H9 (cell line): ENCODE measurements at regions not wholly inside any gene's neighbourhood (a gene's known extent, or its start where the extent isn't known, plus 50 kb on each side); places are given as distances from the start of the nearest gene placed in this dataset.
A peak's percentile ranks its signal among the peaks of the same experiment; 100 is the strongest.

Experiments
- DNase-seq: peaks from one replicate; pipeline ENCODE4 v3.0.0-alpha.2; 2017
- H2AFZ ChIP-seq: one replicate; pipeline ENCODE4 v1.6.1; 2013; ENCODE audit warnings: mild to moderate bottlenecking, low read length, control low read depth, moderate library complexity
- H2AK5ac ChIP-seq: 2 replicates; pipeline ENCODE4 v1.6.1; 2013; ENCODE audit warnings: low read length, control low read depth, mixed read lengths; ENCODE audit not compliant: insufficient read length
- H2BK120ac ChIP-seq: one replicate; pipeline ENCODE4 v1.6.1; 2013; ENCODE audit warnings: low read depth, mild to moderate bottlenecking, low read length, control low read depth, inconsistent platforms; ENCODE audit not compliant: poor library complexity, severe bottlenecking
- H2BK12ac ChIP-seq: 2 replicates; pipeline ENCODE4 v1.6.1; 2013; ENCODE audit warnings: low read length, control low read depth, mixed read lengths, low read depth; ENCODE audit not compliant: insufficient read length
- H2BK15ac ChIP-seq: 2 replicates; pipeline ENCODE4 v1.6.1; 2013; ENCODE audit warnings: low read depth, low read length, control low read depth
- H2BK20ac ChIP-seq: one replicate; pipeline ENCODE4 v1.6.1; 2013; ENCODE audit warnings: low read depth, mild to moderate bottlenecking, low read length, control low read depth, inconsistent platforms; ENCODE audit not compliant: poor library complexity, severe bottlenecking
- H2BK5ac ChIP-seq: 2 replicates; pipeline ENCODE4 v1.6.1; 2013; ENCODE audit warnings: low read length, control low read depth, mixed read lengths; ENCODE audit not compliant: insufficient read length
- H3K14ac ChIP-seq: 2 replicates; pipeline ENCODE4 v1.6.1; 2013; ENCODE audit warnings: low read length, control low read depth; ENCODE audit not compliant: insufficient read depth
- H3K18ac ChIP-seq: 2 replicates; pipeline ENCODE4 v1.6.1; 2013; ENCODE audit warnings: low read depth, mild to moderate bottlenecking, mixed read lengths, low read length, control low read depth; ENCODE audit not compliant: insufficient read length
- H3K23ac ChIP-seq: 2 replicates; pipeline ENCODE4 v1.6.1; 2013; ENCODE audit warnings: low read length, control low read depth, mixed read lengths, low read depth; ENCODE audit not compliant: insufficient read length
- H3K23me2 ChIP-seq: 2 replicates; pipeline ENCODE4 v1.6.1; 2013; ENCODE audit warnings: low read depth, mild to moderate bottlenecking, mixed read lengths, low read length, control low read depth; ENCODE audit not compliant: insufficient read length, poor library complexity, severe bottlenecking
- H3K27ac ChIP-seq: 2 replicates; pipeline ENCODE4 v1.5.1; 2013; ENCODE audit warnings: low read length, control low read depth, mixed read lengths, low read depth; ENCODE audit not compliant: insufficient read length
- H3K27me3 ChIP-seq: 2 replicates; pipeline ENCODE4 v1.6.1; 2013; ENCODE audit warnings: low read length, control low read depth, inconsistent platforms; ENCODE audit not compliant: insufficient read depth
- H3K4ac ChIP-seq: 2 replicates; pipeline ENCODE4 v1.6.1; 2013; ENCODE audit warnings: low read depth, mild to moderate bottlenecking, control low read depth, inconsistent platforms, low read length, moderate library complexity
- H3K4me1 ChIP-seq: 2 replicates; pipeline ENCODE4 v1.6.1; 2013; ENCODE audit warnings: low read length, control low read depth, inconsistent platforms; ENCODE audit not compliant: insufficient read depth
- H3K4me2 ChIP-seq: 2 replicates; pipeline ENCODE4 v1.6.1; 2013; ENCODE audit warnings: low read length, control low read depth, mixed read lengths; ENCODE audit not compliant: insufficient read length, insufficient read depth
- H3K56ac ChIP-seq: 2 replicates; pipeline ENCODE4 v1.6.1; 2013; ENCODE audit warnings: low read depth, mild to moderate bottlenecking, mixed read lengths, low read length, control low read depth; ENCODE audit not compliant: insufficient read length
- H3K79me1 ChIP-seq: 2 replicates; pipeline ENCODE4 v1.6.1; 2013; ENCODE audit warnings: low read depth, mild to moderate bottlenecking, moderate library complexity, low read length, control low read depth, inconsistent platforms; ENCODE audit not compliant: insufficient read depth, poor library complexity, severe bottlenecking
- H3K79me2 ChIP-seq: 2 replicates; pipeline ENCODE4 v1.6.1; 2013; ENCODE audit warnings: low read length, control low read depth, inconsistent platforms; ENCODE audit not compliant: insufficient read depth
- H3K9ac ChIP-seq: 2 replicates; pipeline ENCODE4 v1.6.1; 2013; ENCODE audit warnings: low read length, control low read depth, mixed read lengths; ENCODE audit not compliant: insufficient read length; ENCODE audit errors: extremely low read depth
- H3K9me3 ChIP-seq: one replicate; pipeline ENCODE4 v1.6.1; 2013; ENCODE audit warnings: low read depth, low read length, inconsistent platforms; ENCODE audit not compliant: control insufficient read depth
- H3T11ph ChIP-seq: one replicate; pipeline ENCODE4 v1.6.1; 2013; ENCODE audit warnings: mild to moderate bottlenecking, low read length, control low read depth, inconsistent platforms
- H4K20me1 ChIP-seq: one replicate; pipeline ENCODE4 v1.6.1; 2013; ENCODE audit not compliant: control insufficient read depth, insufficient read length, insufficient read depth
- H4K5ac ChIP-seq: 2 replicates; pipeline ENCODE4 v1.6.1; 2013; ENCODE audit warnings: low read depth, mild to moderate bottlenecking, mixed read lengths, low read length, control low read depth; ENCODE audit not compliant: insufficient read length
- H4K8ac ChIP-seq: replicated peaks from 2 replicates; pipeline ENCODE4 v1.6.1; 2013; ENCODE audit warnings: low read length, control low read depth, mixed read lengths, low read depth; ENCODE audit not compliant: insufficient read length
- H4K91ac ChIP-seq: 2 replicates; pipeline ENCODE4 v1.6.1; 2013; ENCODE audit warnings: low read depth, mild to moderate bottlenecking, moderate library complexity, mixed read lengths, low read length, control low read depth; ENCODE audit not compliant: insufficient read length
- H3K27ac Mint-ChIP-seq, 3 experiments: 2 replicates in 2 of 3; 3 replicates in 1 of 3; pipeline ENCODE4 v1.8.0; 2020 to 2021; ENCODE audit warnings: mixed read lengths in 3 of 3, mild to moderate bottlenecking in 1 of 3, moderate library complexity in 1 of 3
- H3K27me3 Mint-ChIP-seq: 2 replicates; pipeline ENCODE4 v1.8.0; 2021; ENCODE audit warnings: low read depth, mild to moderate bottlenecking, moderate library complexity, mixed read lengths
- H3K36me3 Mint-ChIP-seq, 3 experiments: 2 replicates in 2 of 3; 3 replicates in 1 of 3; pipeline ENCODE4 v1.8.0; 2020 to 2021; ENCODE audit warnings: low read depth in 3 of 3, mixed read lengths in 3 of 3; ENCODE audit not compliant: insufficient read depth in 1 of 3
- H3K4me1 Mint-ChIP-seq, 2 experiments: 2 replicates each; pipeline ENCODE4 v1.8.0; 2020; ENCODE audit warnings: mixed read lengths in 2 of 2
- H3K4me3 Mint-ChIP-seq, 2 experiments: 2 replicates in 1 of 2; 3 replicates in 1 of 2; pipeline ENCODE4 v1.8.0; 2020 to 2021; ENCODE audit warnings: mild to moderate bottlenecking in 2 of 2, mixed read lengths in 2 of 2, moderate library complexity in 1 of 2
- H3K9me3 Mint-ChIP-seq, 2 experiments: 2 replicates in 1 of 2; 3 replicates in 1 of 2; pipeline ENCODE4 v1.8.0; 2020; ENCODE audit warnings: mild to moderate bottlenecking in 2 of 2, mixed read lengths in 2 of 2, moderate library complexity in 1 of 2
- TF ChIP-seq, protein P1 (sequence below): fragments of 200-600 bp; sonication (generic); conservative IDR thresholded peaks from 3 replicates; pipeline ENCODE4 v1.8.0; 2021; ENCODE audit warnings: antibody characterized with exemption, mild to moderate bottlenecking

DNA sequence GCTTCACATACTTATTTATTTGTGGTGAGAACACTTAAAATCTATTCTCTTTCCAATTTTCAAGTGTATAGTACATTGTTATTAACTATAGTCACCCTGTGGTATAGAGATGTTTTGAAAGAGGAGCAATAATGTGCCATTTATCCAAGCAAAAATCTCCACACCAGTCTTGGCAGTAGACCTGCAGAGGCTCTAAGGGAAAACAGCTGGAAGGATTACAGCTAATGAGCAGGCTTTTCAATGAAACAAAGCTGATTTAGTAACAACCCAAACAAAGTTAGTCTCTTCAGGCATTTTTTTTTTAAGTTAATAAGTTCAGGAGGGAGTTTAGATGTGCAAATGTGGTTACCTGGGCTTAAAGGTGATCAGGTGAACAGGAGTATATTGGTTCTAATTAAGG is 101.9 kb downstream of the EVX1 start:
- H3K4me1 ChIP-seq = no peaks in the 10 kb centered on the region
- H3K14ac ChIP-seq = no peak overlapping the region

More for the DNA sequence above, 101.9 kb downstream of the EVX1 start:
- Histone ChIP-seq H2BK12ac (no peak overlapping the region), H3K27ac (no peak overlapping the region), H4K20me1 (no peaks in the 10 kb centered on the region), H3K27me3 (no peaks in the 10 kb centered on the region), H3T11ph (no peak overlapping the region), H3K9ac (no peak overlapping the region), H3K79me1 (no peaks in the 10 kb centered on the region), H4K5ac (no peak overlapping the region), H2BK20ac (no peak overlapping the region), H2BK15ac (no peak overlapping the region), H2AK5ac (no peak overlapping the region), H3K23ac (no peak overlapping the region), H4K91ac (no peak overlapping the region), H3K23me2 (no peaks in the 10 kb centered on the region), H2AFZ (no peak overlapping the region), H2BK120ac (no peak overlapping the region), H3K56ac (no peak overlapping the region), H3K4ac (no peak overlapping the region), H4K8ac (no peak overlapping the region), H3K79me2 (no peaks in the 10 kb centered on the region), H3K9me3 (no peaks in the 10 kb centered on the region), H3K18ac (no peak overlapping the region), H2BK5ac (no peak overlapping the region), H3K4me2 (no peak overlapping the region)
- DNase-seq = no peak
- Mint-ChIP-seq H3K4me1 (peaks cover 10 to 40% of the 10 kb centered on the region in 2 experiments), H3K27me3 (peaks cover 2% of the 10 kb centered on the region), H3K36me3 (no peaks in the 10 kb centered on the region), H3K27ac (peak overlapping the region in 1 of 3 experiments; percentile 84; a peak in 3 of 7 replicates), H3K9me3 (no peaks in the 10 kb centered on the region), H3K4me3 (no peak overlapping the region)
- TF ChIP-seq, protein P1, sequence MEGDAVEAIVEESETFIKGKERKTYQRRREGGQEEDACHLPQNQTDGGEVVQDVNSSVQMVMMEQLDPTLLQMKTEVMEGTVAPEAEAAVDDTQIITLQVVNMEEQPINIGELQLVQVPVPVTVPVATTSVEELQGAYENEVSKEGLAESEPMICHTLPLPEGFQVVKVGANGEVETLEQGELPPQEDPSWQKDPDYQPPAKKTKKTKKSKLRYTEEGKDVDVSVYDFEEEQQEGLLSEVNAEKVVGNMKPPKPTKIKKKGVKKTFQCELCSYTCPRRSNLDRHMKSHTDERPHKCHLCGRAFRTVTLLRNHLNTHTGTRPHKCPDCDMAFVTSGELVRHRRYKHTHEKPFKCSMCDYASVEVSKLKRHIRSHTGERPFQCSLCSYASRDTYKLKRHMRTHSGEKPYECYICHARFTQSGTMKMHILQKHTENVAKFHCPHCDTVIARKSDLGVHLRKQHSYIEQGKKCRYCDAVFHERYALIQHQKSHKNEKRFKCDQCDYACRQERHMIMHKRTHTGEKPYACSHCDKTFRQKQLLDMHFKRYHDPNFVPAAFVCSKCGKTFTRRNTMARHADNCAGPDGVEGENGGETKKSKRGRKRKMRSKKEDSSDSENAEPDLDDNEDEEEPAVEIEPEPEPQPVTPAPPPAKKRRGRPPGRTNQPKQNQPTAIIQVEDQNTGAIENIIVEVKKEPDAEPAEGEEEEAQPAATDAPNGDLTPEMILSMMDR = no peak
